Limb (tissue), 2 donors: ENCODE measurements at regions not wholly inside any gene's neighbourhood (a gene's known extent, or its start where the extent isn't known, plus 50 kb on each side); places are given as distances from the start of the nearest gene placed in this dataset.
"Not testable (repeated sequence)": the region's sequence is repeated elsewhere in the genome, so short reads cannot be mapped to it uniquely, and the experiment has no call there.

Experiments used
- DNase-seq, 2 donors: peaks; one replicate each; pipeline ENCODE4 v3.0.0-alpha.2; 2016; ENCODE audit errors: extremely low spot score in 2 of 2

DNA sequence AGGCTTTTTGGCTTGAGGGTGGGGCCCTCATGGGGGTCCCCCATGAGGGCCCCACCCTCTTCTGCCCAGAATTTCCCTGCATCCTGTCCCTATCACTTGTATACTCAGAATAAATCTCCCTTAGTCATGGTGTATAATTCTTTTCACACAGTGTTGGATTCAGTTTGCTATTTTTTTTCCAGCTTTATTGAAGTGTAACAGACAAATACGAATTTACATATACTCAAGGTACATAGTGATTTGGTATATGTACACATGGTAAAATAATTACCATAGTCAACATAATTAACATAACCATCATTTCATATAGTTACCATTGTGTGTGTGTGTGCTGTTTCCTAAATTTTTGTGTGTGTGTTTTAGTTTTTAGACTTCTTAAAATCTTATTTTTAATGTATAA is 289.4 kb downstream of the CNTNAP3B start:
- DNase-seq = not testable (repeated sequence)

- not testable (repeated sequence) for DNase-seq
These were observed 290.3 kb downstream of the CNTNAP3B start for GRCh38 chr9:41838953-41839352.

GRCh38 chr9:41838562-41838851 is 290.7 kb downstream of the CNTNAP3B start:
- DNase-seq = not testable (repeated sequence)

DNA sequence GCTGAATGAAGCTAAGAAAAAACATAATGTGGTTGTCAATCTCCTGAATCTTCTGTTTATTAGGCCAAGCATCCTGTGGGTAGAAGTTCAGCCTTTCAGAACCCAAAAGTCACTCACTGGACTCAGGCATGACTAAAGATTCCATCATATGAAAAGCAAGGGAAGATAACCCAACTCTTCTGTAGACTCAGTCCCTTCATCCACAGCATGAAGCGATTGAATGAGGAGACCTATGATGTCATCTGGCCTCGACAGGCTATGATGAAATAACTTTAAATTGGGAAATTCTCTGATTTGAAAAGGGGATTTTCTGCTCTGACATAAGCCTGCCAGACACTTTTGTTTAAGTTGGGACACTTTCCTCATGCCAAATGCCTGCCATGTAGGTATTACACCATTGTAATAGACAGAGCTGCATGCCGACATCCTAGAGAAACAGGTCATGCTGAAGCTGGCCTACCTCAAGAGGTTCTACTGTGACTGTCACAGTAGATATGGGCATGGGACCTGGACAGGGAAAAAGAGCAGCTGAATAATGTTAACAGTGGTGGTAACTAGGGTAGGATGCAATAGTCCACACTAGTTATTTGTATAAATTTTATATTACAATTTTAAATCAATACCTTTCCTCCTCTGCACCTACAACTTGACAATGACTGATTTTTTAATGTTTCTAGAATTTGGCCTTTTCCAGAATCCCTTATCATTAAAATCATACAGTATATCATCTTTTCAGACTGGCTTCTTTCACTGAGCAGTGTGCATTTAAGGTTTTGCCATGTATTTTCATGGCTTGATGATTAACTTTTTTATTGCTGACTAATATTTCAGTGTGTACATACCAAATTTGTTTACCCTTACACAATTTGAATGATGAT is 291.3 kb downstream of the CNTNAP3B start:
- not testable (repeated sequence) for DNase-seq

DNA sequence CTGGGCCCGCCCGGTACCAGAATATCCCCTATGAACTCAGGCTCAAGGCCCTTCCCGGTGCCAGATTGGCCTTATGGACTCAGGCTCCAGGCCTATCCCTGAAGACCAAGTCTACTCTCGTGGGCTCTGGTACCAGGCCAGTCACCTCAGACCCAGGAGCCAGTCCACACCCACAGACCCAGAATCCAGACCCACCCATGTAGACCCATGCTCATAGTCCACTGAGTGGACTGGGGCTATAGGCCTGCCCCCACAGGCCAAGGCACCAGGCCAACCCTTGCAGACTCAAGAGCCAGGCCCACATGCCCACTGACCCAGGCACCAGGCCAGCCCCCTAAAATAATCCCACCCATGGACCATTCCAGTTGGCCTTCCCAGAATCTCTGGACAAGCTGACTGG is 296.1 kb downstream of the CNTNAP3B start:
- not testable (repeated sequence) for DNase-seq

GRCh38 chr9:41824723-41825122 is 304.5 kb downstream of the CNTNAP3B start:
- not testable (repeated sequence) for DNase-seq

GRCh38 chr9:41802706-41803105 is 326.5 kb downstream of the CNTNAP3B start:
- not testable (repeated sequence) for DNase-seq

DNA sequence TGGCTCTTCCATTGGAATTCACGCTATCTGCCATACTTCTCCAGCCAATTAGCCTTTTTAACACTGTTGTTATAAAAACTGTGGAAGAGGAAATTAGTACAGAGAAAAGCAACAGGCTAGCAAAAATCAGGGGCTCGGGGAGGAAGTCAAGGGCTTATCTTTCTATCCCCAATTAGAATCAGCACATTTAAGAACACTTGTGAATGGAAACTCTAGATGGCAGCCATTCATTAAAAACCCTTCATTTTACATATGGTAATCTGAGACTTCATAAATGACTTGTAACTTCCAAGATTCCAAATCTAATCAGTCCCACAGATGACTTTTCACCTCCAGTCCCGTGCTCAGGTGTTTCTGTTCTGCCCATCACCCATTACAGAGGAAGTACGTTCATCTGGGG is 330.5 kb downstream of the CNTNAP3B start:
- not testable (repeated sequence) for DNase-seq

DNA sequence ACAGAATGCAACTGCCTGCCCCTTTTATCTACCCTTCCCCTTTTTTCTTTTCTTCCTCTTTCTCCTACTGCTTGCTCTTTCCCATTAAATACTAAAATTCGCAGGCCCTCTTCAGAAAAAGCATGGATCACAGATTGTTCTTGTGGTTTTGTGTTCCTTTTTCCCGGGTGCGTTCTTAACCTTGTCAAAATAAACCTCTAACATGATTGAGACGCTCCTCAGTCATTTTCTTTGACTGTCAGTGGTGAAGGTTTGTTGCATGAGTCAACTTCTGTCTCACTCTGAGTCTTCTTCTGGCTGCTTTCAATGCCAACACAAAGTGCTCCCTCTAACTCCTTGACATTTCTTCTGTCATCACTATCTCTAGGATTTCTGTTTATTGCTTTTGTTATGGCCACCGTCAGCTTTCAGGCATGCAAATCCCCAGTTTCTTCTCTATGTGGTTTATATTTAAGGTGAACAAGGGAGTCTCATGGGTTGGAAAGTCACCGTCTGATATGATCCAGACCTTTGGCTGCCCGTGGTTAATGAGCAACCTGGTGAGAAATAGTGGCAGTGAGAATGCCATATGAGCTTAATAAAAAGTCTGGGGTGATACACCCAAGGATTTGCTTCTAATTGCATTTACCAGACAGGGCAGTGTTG is 338.4 kb downstream of the CNTNAP3B start:
- not testable (repeated sequence) for DNase-seq

- not testable (repeated sequence) for DNase-seq
These were observed 339.2 kb downstream of the CNTNAP3B start for GRCh38 chr9:41790007-41790406.

GRCh38 chr9:41789387-41789786 is 339.8 kb downstream of the CNTNAP3B start:
- not testable (repeated sequence) for DNase-seq

GRCh38 chr9:41787951-41788350 is 341.3 kb downstream of the CNTNAP3B start:
- not testable (repeated sequence) for DNase-seq

- DNase-seq = not testable (repeated sequence)
These were observed 342.0 kb downstream of the CNTNAP3B start for GRCh38 chr9:41787270-41787669.

GRCh38 chr9:41784006-41784405 is 345.2 kb downstream of the CNTNAP3B start:
- DNase-seq = not testable (repeated sequence)

DNA sequence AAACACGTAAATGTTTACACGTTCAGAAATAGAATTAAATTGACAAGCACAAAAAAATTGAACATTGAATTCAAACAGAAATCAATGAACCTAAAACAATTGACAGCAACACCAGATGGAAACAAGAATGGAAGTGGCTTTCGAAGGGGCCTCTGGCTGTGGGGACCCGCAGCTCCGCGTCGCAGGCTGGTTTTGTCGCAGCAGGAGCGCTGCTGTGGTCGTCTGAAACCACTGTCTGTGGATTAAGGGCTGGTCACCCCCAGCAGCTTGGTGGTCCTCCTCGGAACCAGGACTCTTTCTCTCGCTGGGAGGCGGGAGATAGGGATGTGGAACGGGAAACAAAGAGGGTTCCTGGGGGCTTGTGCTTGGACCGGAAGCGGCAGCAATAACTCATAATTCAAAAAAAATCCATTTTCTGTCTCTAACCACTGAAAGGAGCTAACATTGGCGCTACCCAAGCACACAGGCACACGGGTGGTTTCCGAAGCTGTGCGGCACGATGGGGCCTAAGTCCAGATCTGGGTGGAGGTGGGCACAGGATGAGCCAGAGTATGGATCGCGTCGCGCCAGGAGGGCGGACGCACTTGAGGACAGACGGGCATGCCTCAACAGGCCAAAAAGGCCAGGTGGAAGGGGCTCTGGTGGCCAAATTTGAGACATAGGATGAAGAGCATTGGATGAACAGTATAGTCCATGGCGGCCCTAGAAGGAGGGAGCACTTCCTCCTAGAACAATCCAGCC is 346.0 kb downstream of the CNTNAP3B start:
- DNase-seq = not testable (repeated sequence)

- DNase-seq = not testable (repeated sequence)
These were observed 347.3 kb downstream of the CNTNAP3B start for GRCh38 chr9:41781899-41782298.

DNA sequence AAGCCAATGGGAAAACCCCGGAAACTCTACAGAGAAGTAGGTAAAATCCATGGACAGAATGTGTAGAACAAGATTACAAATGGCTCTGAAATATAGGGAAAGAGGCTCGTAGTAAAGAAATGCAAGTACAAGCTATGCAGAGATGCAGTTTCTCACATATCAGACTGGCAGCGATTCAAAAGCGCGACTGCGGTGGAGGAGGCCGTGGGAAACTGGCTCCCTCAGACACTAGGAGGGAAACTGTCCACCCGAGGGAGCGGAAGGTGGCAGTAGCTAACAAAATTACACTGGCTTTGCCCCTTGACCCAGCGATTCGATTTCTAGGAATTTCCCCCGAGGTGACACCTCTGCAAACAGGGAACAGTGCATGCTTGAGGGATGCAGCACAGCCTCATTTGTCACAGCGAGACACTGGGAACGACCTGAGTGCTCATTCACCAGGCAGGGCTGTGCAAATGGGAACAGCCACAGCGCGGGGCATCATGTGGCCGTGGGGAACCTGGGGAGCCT is 349.3 kb downstream of the CNTNAP3B start:
- DNase-seq = peak in 1 of 2 donors; percentile 28

DNA sequence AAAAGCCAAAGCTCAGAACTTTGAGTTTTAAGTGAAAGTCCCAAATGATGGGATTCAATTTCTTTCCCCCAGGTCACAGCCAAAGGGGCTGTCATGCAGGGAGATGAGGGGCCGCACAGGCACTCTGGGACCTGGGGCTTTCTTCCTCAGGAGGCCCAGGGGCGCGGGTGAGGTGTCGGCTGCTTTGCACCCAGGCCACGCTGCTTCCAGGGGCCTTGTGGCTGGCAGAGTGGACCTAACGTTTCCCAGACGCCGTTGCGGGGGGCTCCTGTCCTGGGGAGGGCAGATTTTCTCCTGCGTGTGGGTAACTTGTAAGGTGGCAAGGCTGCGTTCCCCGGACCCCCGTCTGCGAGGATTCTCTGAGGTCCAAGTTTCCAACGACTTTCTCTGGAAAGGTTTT is 350.0 kb downstream of the CNTNAP3B start:
- not testable (repeated sequence) for DNase-seq

GRCh38 chr9:41778535-41779071 is 350.6 kb downstream of the CNTNAP3B start:
- DNase-seq = not testable (repeated sequence)

DNA sequence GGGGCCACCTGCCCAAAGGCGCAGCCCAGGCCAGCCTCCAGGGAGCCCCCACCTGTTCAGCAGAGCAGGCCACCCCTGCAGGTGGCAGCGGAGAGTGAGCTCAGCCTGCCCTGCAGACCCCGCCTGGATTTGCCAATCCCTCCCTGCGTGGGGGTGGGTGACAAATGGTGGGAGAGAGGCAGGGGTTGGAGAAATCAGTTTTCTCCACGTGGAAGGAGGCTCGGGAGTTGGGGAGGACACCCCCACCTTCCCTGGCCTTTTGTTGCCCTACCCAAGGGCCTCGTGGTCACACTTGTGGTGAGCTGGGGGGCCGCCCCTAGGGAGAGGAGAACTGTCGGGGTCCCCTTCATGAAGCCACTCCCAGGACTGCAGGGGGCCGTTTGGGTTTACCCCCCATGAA is 351.7 kb downstream of the CNTNAP3B start:
- DNase-seq = not testable (repeated sequence)

GRCh38 chr9:41772541-41772940 is 356.7 kb downstream of the CNTNAP3B start:
- DNase-seq = not testable (repeated sequence)
